ENCODE measurements at regions not wholly inside any gene's neighbourhood (a gene's known extent, or its start where the extent isn't known, plus 50 kb on each side); places are given as distances from the start of the nearest gene placed in this dataset.

GRCh38 chr13:106989876-106990275 is 421.9 kb upstream of the ARGLU1 start:
- TF ChIP-seq EZH2 (IDR thresholded peaks at IDR 0.05; ENCODE audit: low read depth): no peak
- no peak for TF ChIP-seq CTCF (conservative IDR thresholded peaks at IDR 0.05)
- Histone ChIP-seq H3K27me3 (ENCODE audit: insufficient read depth, low read depth) (no peaks in the 10 kb centered on the region), H3K36me3 (ENCODE audit: low read depth) (no peaks in the 10 kb centered on the region), H3K27ac (no peak overlapping the region), H3K4me1 (replicated peaks; ENCODE audit: insufficient read depth) (no peaks in the 10 kb centered on the region), H3F3A (ENCODE audit: insufficient read depth, low read depth) (no peaks in the 10 kb centered on the region), H4K20me1 (ENCODE audit: insufficient read depth) (no peaks in the 10 kb centered on the region), H3K9me2 (ENCODE audit: insufficient read depth) (0 out of 2 replicates have a peak, but pooled peaks cover 4% of the 10 kb centered on the region), H3K79me2 (ENCODE audit: low read depth) (no peaks in the 10 kb centered on the region), H2AFZ (no peak overlapping the region), H3K4me2 (no peak overlapping the region), H3K9me3 (ENCODE audit: insufficient read depth, low read depth) (no peaks in the 10 kb centered on the region), H3K4me3 (no peak overlapping the region)
- DNase-seq: no peak
- POLR2A ChIA-PET (ENCODE audit: unreplicated experiment): no interaction called here
- CTCF ChIA-PET: no interaction called here
- intact Hi-C loops (cut with micrococcal nuclease; ENCODE audit: unreplicated experiment): no loop called here
- no TSS peak for BruUV-seq (replicated peaks)

GRCh38 chr13:106987427-106987785 is 419.5 kb upstream of the ARGLU1 start:
- Histone ChIP-seq H3K4me1 (replicated peaks; ENCODE audit: insufficient read depth) (no peaks in the 10 kb centered on the region), H3K27ac (no peak overlapping the region), H3F3A (ENCODE audit: insufficient read depth, low read depth) (no peaks in the 10 kb centered on the region), H3K9me2 (ENCODE audit: insufficient read depth) (0 out of 2 replicates have a peak, but pooled peaks cover 4% of the 10 kb centered on the region), H2AFZ (no peak overlapping the region), H3K36me3 (ENCODE audit: low read depth) (no peaks in the 10 kb centered on the region), H3K4me3 (no peak overlapping the region), H3K27me3 (ENCODE audit: insufficient read depth, low read depth) (no peaks in the 10 kb centered on the region), H3K9me3 (ENCODE audit: insufficient read depth, low read depth) (no peaks in the 10 kb centered on the region), H3K4me2 (no peak overlapping the region), H4K20me1 (ENCODE audit: insufficient read depth) (no peaks in the 10 kb centered on the region), H3K79me2 (ENCODE audit: low read depth) (no peaks in the 10 kb centered on the region)
- intact Hi-C loops (cut with micrococcal nuclease; ENCODE audit: unreplicated experiment): no loop called here
- ChIA-PET CTCF (no interaction called here), POLR2A (ENCODE audit: unreplicated experiment) (no interaction called here)
- BruUV-seq (replicated peaks): no TSS peak
- DNase-seq: no peak
- TF ChIP-seq CTCF (conservative IDR thresholded peaks at IDR 0.05) (no peak), EZH2 (IDR thresholded peaks at IDR 0.05; ENCODE audit: low read depth) (no peak)

- Histone ChIP-seq H3K36me3 (ENCODE audit: low read depth) (no peaks in the 10 kb centered on the region), H3K79me2 (ENCODE audit: low read depth) (no peaks in the 10 kb centered on the region), H3K4me2 (no peak overlapping the region), H3K27ac (no peak overlapping the region), H3K4me1 (replicated peaks; ENCODE audit: insufficient read depth) (no peaks in the 10 kb centered on the region), H3K9me2 (ENCODE audit: insufficient read depth) (0 out of 2 replicates have a peak, but pooled peaks cover 4% of the 10 kb centered on the region), H3K9me3 (ENCODE audit: insufficient read depth, low read depth) (no peaks in the 10 kb centered on the region), H3K27me3 (ENCODE audit: insufficient read depth, low read depth) (no peaks in the 10 kb centered on the region), H3K4me3 (no peak overlapping the region), H3F3A (ENCODE audit: insufficient read depth, low read depth) (no peaks in the 10 kb centered on the region), H4K20me1 (ENCODE audit: insufficient read depth) (no peaks in the 10 kb centered on the region), H2AFZ (no peak overlapping the region)
- no peak for DNase-seq
- BruUV-seq (replicated peaks): no TSS peak
- ChIA-PET CTCF (no interaction called here), POLR2A (ENCODE audit: unreplicated experiment) (no interaction called here)
- TF ChIP-seq CTCF (conservative IDR thresholded peaks at IDR 0.05) (no peak), EZH2 (IDR thresholded peaks at IDR 0.05; ENCODE audit: low read depth) (no peak)
- intact Hi-C loops (cut with micrococcal nuclease; ENCODE audit: unreplicated experiment): no loop called here
These were observed 418.9 kb upstream of the ARGLU1 start for GRCh38 chr13:106986687-106987426.
